Activated naive CD4-positive, alpha-beta T cell (primary cell): ENCODE measurements at regions not wholly inside any gene's neighbourhood (a gene's known extent, or its start where the extent isn't known, plus 50 kb on each side); places are given as distances from the start of the nearest gene placed in this dataset.
"Not testable (repeated sequence)": the region's sequence is repeated elsewhere in the genome, so short reads cannot be mapped to it uniquely, and the experiment has no call there.

Source experiments
- DNase-seq, 4 experiments: peaks; one replicate each; lab custom pipeline; 2025; lab: John Stamatoyannopoulos, UW

DNA sequence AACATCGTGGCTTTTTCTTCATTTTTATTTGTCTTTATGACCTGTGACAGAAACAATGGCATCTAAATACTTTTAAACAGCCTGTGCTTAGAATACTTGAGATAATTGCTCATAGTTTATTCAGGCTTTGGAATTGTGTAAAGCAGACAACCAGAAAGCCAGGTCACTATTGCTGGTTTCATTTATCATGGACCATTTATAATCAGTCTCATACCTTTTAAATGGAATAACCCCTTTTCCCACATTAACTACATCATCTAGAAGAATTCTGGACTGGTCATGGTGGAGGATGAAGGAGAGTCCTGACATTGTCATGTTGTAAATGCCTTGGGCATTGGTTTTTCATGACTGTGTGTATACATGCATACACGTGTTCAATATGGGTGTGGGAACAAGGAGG is 661.5 kb downstream of the EPM2A start:
- no peak for DNase-seq

DNA sequence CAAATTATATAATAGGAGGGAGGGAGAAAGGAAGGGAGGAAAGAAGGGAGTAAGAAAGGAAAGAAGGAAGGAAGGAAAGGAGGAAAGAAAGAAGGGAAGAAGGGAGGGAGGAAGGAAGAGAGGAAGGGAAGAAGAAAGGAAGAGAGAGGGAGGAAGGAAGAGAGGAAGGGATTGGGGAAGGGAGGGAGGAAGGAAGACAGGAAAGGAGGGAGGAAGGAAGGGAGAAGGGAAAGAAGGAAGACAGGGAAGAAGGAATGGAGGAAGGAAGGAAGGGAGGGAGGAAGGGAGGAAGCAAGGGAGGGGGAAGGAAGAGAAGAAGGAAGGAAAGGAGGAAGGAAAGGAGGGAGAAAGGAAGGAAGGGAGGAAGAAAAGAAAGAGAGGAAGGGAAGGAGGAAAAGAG is 660.5 kb downstream of the EPM2A start:
- DNase-seq, result no peak

DNA sequence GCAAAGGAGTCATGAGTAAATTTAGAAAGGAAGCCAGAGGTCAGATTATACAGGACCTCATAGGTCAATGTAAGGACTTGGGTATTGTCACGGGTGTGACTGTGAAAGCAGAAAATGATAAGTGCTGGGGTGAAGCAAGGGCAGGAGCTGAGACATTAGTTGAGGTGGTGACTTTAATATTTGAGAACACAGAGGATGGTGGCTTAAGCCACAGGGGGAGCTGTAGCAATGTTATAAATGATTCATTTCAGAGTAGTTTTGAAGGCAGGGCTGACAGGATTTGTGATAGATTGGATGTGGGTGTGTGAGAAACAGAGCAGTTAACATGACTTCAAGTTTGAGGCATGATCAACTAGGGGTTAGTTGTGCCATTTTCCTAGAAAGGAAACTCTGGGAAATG is 659.9 kb downstream of the EPM2A start:
- DNase-seq, result no peak

DNA sequence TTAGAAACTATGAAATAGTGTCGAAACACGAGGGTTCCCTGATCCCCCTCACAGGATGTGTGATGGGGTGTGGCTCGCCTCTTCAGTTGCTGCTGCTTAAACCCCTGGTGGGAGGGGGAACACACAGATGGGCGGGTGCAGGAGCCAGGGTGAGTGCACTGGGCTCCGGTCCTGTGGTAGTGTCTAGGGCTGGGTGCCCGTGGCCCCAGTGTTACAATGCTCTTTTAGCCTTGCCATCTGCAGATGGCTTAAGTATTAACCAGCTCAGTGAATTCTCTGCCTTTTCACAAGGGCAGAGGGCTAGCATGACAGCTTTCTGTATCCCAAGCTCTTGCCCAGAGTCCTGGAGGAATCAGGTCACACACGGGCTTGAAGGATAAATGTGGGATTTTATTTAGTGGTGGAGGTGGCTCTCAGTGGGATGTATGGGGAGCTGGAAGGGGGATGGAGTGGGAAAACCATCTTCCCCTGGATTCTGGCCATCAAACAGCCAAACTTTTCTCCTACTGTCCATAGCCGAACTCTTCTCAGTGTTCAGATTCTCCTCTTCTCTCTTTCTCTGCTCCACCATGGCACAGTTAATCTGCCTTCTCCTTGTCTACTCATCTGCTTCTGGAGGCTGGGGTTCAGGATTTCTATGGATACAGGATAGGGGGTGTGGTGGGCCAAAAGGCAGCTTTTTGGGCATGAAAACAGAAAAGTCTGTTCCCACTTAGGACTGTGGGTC is 659.0 kb downstream of the EPM2A start:
- DNase-seq, result no peak

DNA sequence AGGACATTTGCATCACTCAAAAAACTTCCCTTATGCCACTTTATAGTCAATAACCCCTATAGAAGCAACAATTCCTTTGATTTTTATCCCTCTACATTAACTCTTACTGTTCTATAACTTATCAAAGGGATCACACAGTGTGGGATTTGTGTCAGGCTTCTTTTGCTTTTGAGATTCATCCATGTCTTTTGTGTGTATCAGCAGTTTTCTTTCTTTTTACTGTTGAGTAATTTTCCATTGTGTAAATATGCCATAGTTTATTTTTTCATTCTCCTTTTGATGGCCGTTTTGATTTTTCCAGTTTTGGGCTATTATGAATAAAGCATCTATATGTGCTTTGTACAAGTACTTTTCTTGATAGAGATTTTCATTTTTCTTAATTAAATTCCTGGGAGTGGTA is 657.9 kb downstream of the EPM2A start:
- no peak for DNase-seq

DNA sequence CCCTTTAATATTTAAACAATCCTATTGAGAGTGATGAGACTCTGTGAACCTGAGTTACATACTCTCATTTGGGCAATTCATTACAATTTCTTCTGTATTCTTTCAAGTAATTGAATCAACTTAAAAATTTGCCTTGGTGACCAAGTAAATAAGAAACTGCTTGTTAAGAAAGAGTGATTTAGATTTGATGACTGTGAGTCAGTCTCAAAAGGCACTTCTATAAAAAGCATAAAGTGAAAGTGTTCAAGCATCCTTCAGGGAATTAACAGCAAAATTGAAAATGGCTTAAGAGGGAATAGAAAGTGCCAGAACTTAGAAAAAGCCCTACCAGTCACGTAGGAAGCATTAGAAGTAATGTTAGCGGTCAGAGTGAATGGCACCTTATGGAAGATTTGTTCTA is 654.7 kb downstream of the EPM2A start:
- no peak for DNase-seq

DNA sequence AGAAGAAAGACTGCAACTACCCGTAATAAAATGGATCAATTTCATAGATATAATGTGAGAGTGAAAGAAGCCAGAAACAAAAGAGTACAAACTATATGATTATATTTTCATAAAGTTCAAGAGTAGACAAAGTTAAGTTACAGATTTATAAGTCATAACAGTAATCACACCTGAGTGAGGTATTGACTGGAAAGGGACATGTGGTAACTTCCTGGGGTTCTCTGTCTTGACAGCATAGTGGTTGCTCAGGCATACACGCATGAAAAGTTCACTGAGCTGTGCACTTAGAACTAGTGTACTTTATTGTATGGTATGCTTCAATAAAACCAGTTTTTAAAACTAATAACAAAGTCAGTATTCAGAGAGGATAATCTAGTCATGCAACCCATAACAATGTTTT is 653.6 kb downstream of the EPM2A start:
- no peak for DNase-seq

DNA sequence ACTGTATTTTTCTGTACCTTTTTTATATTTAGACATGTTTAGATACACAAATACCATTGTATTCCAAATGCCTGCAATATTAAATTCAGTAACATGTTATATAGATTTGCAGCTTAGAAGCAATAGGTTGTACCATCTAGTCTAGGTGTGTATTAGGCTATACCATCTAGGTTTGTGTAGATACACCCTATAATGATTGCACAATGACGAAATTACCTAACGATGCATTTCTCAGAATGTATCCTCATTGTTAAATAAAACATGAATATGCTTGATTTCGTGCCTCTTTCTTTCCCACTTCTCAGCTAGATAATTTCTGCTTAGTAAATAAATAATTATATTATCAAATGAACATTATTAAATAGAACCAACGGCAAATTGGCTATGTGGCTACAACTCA is 653.0 kb downstream of the EPM2A start:
- DNase-seq, result no peak

DNA sequence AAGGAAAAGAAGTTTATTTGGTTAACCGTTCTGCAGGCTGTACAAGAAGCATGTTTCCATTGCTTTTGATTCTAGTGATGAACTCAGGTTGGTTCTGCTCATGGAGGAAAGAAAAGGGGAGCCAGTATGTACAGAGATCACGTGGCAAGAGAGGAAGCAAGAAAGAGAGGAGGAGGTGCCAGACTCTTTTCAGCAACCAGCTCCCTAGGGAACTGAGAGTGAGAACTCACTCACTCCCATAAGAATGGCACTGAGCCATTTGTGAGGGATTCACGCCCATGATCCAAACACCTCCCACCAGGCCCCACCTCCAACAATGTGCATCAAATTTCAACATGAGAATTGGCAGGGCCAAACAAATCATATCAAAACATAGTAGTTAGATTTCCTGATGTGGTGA is 649.1 kb downstream of the EPM2A start:
- DNase-seq, result no peak

DNA sequence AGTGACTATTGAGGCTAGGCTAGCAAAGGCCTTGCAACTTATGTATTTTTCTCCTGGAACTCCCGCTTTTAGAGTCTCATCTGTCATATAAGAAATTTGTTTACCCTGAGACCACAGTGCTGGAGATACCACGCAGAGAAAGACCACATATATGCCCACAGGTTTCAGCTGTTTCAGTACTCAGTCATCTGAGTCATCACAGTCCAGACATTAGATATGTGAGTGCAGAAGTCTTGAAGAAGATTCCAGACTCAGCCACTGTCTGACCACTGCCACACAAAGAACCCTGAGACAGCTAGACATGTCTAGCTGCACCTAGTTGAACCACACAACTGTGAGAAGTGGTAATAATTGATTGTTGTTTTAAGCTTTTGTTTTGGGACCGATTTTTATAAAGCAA is 648.3 kb downstream of the EPM2A start:
- no peak for DNase-seq

DNA sequence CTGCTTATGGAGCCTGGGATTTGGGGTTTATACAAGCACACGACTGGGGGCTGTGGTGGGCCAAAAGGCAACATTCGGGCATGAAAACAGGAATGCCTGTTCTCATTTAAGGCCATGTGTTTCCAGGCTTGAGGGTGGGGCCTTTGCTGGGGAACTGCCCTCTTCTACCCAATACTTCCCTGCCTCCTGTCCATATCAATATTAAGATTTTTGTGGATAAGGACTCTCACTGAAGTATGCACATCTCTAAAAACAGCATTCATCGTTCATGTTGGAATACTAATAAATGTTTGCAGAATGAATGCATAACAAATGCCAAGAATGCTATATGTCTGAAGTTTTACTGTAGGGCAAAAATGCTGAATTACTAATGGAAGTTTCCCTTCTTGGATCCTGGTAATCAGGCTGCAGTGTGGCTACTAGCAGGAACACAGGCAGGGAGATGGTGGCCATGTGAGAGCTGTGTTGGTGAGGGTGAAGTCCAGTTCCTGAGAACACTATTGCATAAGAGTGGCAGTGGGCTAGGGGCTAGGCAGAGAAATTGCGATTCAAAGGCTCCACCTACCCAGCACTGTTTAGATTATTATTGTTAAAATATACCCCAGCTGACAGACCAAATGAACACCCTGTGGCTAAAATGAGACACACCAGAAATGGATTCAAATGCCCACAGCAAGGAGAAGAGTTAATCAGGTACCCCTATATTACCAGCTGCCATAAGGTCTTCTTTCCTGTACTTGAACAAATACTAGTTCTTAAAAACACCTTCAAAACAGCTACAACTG is 644.3 kb downstream of the EPM2A start:
- DNase-seq, result no peak

DNA sequence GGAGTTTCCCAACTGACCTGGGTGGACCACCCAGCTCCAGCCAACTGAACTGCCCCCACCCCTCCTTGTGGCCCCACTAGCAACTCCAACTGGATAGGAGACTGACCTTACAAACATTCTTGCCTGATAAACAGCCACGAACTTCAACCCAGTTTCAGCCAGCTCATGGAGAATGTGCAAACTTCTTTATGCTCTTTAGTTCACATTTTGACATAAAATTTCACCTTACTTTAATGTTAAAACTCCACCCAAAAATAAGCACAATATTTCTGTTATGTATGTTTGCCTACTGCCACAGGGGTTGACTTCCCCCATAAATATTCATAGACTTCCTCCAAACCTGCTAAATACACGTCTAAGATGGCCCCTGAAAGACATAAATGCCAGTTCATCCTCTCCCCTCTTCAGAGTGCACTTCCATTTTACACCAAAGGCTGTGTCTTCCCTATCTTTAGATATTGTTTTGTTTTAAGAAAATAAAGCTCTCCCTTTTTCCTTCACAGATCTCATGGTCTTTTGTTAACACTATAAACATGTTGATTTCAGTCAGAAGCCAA is 643.7 kb downstream of the EPM2A start:
- DNase-seq, result no peak

DNA sequence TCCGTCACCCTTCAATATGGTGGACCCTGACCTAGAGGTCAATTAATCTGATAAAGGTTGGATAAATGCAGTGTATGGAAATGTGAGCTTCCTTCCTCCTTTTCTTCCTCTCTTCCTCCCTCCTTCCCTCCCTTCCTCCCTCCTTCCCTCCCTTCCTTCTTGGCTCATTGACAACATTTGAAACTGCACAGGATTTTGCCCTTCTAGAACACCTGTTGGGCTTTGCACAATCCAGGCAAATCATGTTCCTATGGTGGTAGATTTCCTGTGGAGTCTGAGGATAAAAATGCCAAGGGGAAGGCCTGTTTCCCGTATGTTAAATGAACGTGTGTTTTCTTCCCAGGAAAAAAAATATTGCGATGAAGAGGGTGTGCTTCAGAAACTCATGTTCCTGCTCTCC is 642.8 kb downstream of the EPM2A start:
- no peak for DNase-seq

DNA sequence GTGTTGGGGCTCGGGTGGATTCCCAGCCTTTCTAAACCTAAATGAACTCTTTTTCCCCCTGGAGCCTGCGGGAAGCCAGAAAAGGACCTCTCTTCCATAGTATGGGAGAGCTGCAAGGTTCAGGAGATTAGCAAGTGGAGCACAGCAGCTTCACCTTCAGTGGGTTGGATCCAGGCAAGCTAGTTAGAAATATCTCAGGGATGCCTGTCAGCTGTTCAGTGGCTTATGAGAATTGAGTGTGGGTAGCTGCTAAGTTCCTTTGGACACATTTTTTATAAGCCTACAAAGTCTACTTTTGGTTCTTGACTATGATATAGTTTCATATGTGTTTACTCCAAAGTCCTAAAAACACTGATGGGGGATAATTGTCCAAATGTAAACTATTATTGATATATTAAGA is 642.1 kb downstream of the EPM2A start:
- DNase-seq, result no peak

DNA sequence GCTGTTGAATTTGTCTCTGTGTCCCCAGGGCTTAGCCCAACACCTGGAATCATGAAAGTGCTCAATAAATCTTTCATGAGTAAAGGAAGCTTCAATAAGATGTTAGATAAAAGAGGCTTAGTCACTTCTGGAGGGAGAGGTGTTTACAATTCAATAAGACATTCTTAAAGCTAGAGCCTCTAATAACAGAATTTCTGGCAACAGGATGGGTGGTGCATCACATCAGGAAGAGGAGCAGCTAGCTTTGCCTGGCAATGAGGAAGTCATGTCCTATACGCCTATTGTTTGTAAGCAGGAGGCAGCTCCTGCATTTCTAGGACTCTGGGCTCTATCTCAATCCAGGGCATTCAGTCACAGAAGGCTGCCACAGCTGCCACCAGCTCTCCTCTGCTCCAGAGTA is 638.5 kb downstream of the EPM2A start:
- no peak for DNase-seq

DNA sequence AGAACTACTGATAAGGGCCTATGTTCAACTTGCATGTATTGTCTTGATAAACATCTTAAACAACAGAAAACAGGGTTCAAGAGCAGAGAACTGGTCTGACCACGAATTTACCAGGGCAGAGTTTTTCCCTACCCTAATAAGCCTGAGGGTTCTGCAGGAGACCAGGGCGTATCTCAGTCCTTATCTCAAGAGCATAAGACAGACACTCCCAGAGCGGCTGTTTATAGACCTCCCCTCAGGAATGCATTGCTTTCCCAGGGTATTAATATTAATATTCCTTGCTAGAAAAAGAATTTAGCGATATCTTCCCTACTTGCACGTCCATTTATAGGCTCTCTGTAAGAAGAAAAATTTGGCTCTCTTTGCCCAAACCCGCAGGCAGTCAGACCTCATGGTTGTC is 637.2 kb downstream of the EPM2A start:
- DNase-seq, result not testable (repeated sequence)

DNA sequence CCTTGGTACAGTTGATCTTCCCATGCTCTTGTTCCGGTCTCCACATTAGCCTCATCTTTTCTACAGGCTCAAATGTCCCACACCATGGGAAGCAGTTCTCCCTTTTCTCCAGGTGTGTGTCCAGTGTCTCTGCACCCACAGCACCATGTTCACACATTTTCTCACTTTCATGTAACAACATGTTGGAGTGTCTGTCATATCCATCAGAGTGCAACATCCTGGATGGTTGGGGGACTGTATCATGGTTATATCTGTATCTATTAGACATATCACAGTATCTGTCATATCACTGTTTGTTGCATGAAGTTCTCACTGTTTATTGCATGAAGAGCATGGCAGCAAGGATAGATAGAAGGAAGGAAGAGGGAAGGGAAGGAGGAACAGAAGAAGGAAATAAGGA is 635.6 kb downstream of the EPM2A start:
- no peak for DNase-seq

DNA sequence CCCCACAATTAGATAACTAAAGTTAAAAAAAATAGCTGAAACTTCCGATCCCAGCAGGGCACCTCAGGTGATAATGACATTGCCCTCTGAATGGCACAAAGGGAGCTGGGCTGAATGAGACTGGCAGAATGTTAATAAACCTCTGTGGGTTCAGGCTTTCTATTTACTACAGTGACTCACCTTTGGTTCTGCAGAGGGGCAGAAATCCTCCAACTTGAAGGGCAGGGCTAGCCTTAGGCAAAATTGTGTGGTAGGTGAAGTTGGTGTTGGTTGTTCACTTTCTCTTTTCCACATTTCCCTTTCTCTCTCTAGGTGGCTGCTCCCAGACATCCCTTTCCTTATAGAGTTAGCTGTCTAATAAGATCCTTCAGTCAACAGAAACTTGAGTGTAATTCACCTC is 625.2 kb downstream of the EPM2A start:
- no peak for DNase-seq

DNA sequence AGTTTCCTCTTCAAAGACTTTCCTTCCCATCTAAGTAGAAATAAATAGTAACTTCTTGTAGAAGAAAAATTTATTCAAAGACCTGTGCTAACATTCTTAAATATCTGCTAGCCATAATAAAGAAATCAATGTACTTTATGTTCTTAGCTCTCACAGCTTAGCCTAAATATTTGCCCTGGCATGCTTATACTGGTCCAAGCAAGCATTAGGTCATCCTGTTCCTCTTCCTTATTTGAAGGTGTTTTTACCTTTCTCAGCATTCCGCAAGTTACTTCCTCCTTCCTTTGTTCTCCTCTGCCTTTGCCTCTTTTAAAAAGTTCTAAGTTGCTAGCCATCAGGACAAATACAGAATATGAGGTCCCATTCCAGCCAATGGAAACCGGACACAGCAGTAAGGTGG is 623.9 kb downstream of the EPM2A start:
- not testable (repeated sequence) for DNase-seq

DNA sequence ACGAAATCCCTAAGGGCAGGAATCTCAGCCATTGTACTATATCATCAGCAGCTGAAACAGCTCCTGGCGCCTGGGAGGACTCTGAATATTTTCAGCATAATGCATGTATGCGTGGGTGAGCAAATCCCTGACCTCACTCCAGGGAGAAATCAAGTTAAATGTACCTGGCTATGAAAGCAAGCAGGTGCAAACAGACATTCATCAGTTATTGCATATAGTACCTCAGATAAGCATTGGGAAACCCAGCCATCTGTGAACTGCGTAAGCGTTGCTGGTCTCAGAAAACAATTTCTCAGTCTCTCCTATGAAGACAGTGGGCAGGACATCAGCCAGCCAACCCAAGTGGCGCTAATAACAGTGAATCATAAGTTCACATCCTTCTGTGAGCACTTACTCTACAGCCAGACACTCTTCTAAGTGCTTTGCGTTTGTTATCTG is 622.6 kb downstream of the EPM2A start:
- no peak for DNase-seq

DNA sequence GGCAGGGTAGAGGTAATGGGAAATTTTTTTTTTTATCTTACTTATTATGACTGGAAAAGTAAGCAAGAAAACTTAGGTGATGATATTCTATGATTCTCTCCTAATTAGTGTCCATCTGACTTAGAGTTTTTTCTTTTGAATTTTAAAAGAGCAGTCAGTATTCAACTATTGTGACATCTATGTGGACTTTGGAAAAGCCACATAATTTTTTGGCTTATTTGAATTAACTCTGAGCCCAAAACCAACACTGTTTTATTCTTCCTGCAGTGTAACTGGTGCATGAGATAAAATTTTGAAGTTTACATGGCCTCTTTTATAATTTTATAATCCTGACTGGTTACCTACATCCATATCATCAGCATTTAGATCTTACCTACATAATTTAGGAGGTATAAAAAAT is 619.7 kb downstream of the EPM2A start:
- no peak for DNase-seq

DNA sequence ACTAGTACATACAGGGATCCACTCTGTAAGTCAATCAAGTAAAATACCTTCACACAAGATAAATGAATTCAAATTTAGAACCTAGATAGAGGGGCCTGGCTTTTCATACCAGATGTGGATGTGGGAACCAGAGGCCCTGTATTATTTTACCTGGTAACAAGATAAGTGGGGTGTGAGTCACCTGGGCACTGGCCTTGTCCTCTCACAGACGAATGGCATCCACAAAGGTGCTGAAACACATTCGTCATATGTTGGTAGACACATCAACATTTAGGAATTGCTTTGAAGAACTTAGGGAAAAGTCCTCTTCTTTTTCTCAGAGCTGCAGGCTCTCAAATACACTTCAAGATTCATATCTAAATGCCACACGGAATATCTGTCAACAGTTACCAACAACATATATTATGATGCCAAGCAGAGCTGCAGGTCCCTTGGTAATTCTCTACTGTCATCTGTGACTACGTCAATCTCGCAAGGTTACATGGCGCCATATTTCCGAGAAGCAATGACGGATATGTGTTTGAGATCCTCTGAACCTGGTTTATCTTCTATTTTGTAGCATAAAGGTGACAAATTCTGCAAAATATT is 618.6 kb downstream of the EPM2A start:
- no peak for DNase-seq

DNA sequence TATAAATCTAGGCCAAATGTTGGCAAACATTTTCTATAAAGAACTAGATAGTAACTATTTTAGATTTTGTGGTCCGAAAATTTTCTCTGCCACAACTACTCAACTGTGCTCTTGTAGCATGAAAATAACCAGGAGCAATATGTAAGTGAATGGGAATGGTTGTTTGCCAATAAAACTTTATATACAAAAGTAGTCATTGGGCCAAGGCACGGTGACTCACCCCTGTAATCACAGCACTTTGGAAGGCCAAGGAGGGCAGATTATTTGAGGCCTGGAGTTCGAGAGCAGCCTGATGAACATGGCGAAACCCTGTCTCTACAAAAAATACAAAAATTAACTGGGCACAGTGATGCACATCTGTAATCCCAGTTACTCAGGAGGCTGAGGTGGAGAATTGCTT is 617.1 kb downstream of the EPM2A start:
- DNase-seq, result no peak
